ENCODE measurements at regions not wholly inside any gene's neighbourhood (a gene's known extent, or its start where the extent isn't known, plus 50 kb on each side); places are given as distances from the start of the nearest gene placed in this dataset.

DNA sequence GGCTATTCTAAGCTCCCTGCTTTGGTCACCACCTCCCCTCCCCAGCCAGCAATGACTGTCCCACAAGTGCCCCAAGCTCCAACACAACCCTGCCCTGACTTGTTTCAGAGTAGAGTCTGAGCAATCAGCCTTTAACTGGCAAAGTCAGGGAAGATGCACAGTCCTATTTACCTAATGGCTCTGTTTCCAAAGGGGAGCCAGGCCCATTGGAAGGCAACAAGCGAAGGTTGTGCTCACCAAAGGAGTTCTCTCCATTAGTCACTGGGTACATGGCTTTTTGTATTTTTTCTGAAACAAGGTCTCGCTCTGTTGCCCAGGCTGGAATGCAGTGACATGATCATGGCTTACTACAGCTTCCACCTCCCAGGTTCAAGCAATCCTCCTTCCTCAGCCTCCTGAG is 267.1 kb upstream of the CRY1 start:
- WGBS, 2 donors = 38 to 78% methylated on average over 1 to 2 of the region's 2 CpGs
- Histone ChIP-seq H3K4me1 (peaks cover 0 to 20% (median 4%) of the 10 kb centered on the region in 3 donors), H3K27ac (no peak overlapping the region), H3K9me3 (no peaks in the 10 kb centered on the region), H3K4me3 (no peak overlapping the region), H3K27me3 (no peaks in the 10 kb centered on the region), H3K36me3 (no peaks in the 10 kb centered on the region)
- TF ChIP-seq CTCF (IDR thresholded peaks at IDR 0.05) (no peak), POLR2A (IDR thresholded peaks at IDR 0.05) (no peak)
- intact Hi-C loops (cut with DNase I) = no loop called here
- DNase-seq = no peak

DNA sequence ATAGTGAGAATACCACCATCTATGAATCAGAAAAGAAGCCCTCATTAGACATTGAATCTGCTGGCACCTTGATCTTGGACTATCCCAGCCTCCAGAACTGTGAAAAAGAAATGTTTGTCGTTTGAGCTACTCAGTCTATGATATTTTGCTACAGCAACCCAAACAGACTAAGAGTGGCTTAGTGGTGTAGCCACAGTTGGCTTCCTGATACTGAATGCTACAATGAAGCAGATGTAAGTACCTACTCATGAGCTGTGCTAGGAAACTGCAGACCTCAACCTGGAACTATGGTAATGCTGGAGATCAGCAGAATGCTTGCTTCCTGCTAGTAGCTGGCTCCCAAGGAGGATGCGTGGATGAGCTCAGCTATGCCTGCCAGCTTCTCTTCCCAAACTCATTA is 268.6 kb upstream of the CRY1 start:
- no peaks in the 10 kb centered on the region for H3K36me3 ChIP-seq
- 76 to 80% methylated on average over 2 of the region's 2 CpGs for WGBS, 2 donors
- no peaks in the 10 kb centered on the region for H3K9me3 ChIP-seq
- intact Hi-C loops (cut with DNase I) = no loop called here
- TF ChIP-seq POLR2A (IDR thresholded peaks at IDR 0.05) (no peak), CTCF (IDR thresholded peaks at IDR 0.05) (no peak)
- H3K4me1 ChIP-seq = peaks cover 0 to 11% (median 4%) of the 10 kb centered on the region in 3 donors
- no peak overlapping the region for H3K4me3 ChIP-seq
- no peak overlapping the region for H3K27ac ChIP-seq
- no peak for DNase-seq
- H3K27me3 ChIP-seq = no peaks in the 10 kb centered on the region

GRCh38 chr12:107362960-107363359 is 269.6 kb upstream of the CRY1 start:
- H3K9me3 ChIP-seq = no peaks in the 10 kb centered on the region
- peaks cover 0 to 10% (median 4%) of the 10 kb centered on the region in 3 donors for H3K4me1 ChIP-seq
- H3K4me3 ChIP-seq = no peak overlapping the region
- no peak for DNase-seq
- no peaks in the 10 kb centered on the region for H3K36me3 ChIP-seq
- whole genome bisulfite sequencing, 2 donors = 81 to 89% methylated on average over 5 of the region's 5 CpGs
- no peak for TF ChIP-seq CTCF (IDR thresholded peaks at IDR 0.05)
- no peak for TF ChIP-seq POLR2A (IDR thresholded peaks at IDR 0.05)
- intact Hi-C loops (cut with DNase I) = no loop called here
- H3K27me3 ChIP-seq = no peaks in the 10 kb centered on the region
- H3K27ac ChIP-seq = no peak overlapping the region

GRCh38 chr12:107364875-107365518 is 271.6 kb upstream of the CRY1 start:
- no peak for DNase-seq
- Histone ChIP-seq H3K36me3 (no peaks in the 10 kb centered on the region), H3K4me1 (peaks cover 0 to 16% (median 4%) of the 10 kb centered on the region in 3 donors), H3K27me3 (no peaks in the 10 kb centered on the region), H3K27ac (no peak overlapping the region), H3K9me3 (no peaks in the 10 kb centered on the region), H3K4me3 (no peak overlapping the region)
- intact Hi-C loops (cut with DNase I) = no loop called here
- 82 to 87% methylated on average over 3 of the region's 3 CpGs for WGBS, 2 donors
- no peak for TF ChIP-seq CTCF (IDR thresholded peaks at IDR 0.05)
- TF ChIP-seq POLR2A (IDR thresholded peaks at IDR 0.05) = no peak

- TF ChIP-seq CTCF (IDR thresholded peaks at IDR 0.05) = no peak
- TF ChIP-seq POLR2A (IDR thresholded peaks at IDR 0.05) = no peak
- intact Hi-C loops (cut with DNase I) = no loop called here
- WGBS, 2 donors = 100% methylated on average over 1 of the region's 3 CpGs; no CpG with 5 or more reads in 1 of the 2 donors
- no peak overlapping the region for H3K27ac ChIP-seq
- no peaks in the 10 kb centered on the region for H3K9me3 ChIP-seq
- H3K4me1 ChIP-seq = peaks cover 0 to 18% (median 6%) of the 10 kb centered on the region in 3 donors
- no peaks in the 10 kb centered on the region for H3K27me3 ChIP-seq
- no peak overlapping the region for H3K4me3 ChIP-seq
- no peaks in the 10 kb centered on the region for H3K36me3 ChIP-seq
- DNase-seq = no peak
These were observed 272.4 kb upstream of the CRY1 start for GRCh38 chr12:107365703-107366102.

Data from esophagus squamous epithelium (tissue), 5 donors.